Right ventricle myocardium inferior (tissue), 1 donor: ENCODE measurements at regions not wholly inside any gene's neighbourhood (a gene's known extent, or its start where the extent isn't known, plus 50 kb on each side); places are given as distances from the start of the nearest gene placed in this dataset.
"Not testable (repeated sequence)": the region's sequence is repeated elsewhere in the genome, so short reads cannot be mapped to it uniquely, and the experiment has no call there.

ENCODE experiments used
- ATAC-seq: fragments of 200-7000 bp; cut with Tn5 transposase; one replicate; pipeline ENCODE4 v1.9.1; 2020; ENCODE audit warnings: mild to moderate bottlenecking, moderate library complexity
- DNase-seq: peaks from one replicate; pipeline ENCODE4 v3.0.0; 2021; ENCODE audit errors: missing footprints
- intact Hi-C: fragments of 100-400 bp; cut with DNase I; formaldehyde crosslinking; loops from one replicate; pipeline ENCODE4 v1.11.0; 2022
- donor health status: DM: no; HTN: yes; CAD: no; lungs with severe emphysema.

DNA sequence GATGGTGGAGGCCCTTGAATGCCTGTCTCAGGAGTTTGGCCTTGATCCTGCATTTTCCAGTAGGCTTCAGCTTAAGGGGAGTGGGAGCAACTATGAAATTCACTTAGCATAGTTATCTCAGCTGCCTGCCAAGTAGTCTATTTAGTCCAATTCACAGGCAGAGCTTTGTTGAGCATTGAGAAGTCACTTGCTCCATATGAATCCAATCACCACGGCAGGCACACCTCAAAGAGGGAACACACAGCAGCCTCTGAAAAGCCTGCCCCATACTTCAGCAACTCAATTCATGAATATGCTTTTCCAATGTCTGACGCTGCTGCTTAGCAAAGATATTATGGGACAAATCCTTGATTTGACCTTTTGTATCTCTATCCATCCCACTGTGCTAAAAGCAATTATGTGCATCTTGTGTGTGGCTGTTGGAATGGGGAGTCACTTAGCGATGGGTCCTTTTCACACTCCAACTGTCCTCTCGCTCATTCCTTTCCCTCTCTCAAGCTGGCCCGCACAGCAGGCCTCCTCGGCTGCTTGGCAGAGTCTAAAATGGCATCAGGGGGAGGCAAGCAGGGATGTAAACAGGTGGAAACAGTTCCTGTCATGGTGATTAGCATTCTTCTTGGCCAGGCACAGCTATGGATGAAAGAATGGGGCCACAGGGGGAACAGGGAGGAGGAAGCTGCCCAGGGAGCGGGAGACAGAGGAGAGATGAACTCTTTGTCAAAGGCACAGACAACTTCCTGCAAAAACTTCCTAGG, 56.0 kb upstream of the LRPPRC start:
- ATAC-seq (no peak), DNase-seq (no peak)
- intact Hi-C loops, result no loop called here

DNA sequence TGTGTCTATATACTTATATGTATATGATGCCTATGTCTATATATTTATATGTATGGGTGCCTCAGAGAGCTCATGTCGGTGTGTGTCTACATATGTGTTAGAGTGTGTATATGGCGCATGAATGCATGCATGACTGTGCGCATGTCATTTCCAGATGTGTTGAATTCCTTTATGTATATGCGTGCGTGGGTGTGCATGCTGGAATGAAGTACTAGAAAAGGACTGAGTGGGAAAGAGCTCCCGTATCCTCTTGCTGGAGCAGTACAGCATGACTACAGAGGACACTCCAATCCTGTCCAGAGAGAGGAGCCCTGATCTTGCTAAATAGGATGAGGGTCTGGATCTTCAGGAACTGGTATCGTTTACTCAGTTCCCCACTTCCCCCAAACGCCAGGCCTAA, 56.8 kb upstream of the LRPPRC start:
- intact Hi-C loops, result no loop called here
- ATAC-seq, result no peak

DNA sequence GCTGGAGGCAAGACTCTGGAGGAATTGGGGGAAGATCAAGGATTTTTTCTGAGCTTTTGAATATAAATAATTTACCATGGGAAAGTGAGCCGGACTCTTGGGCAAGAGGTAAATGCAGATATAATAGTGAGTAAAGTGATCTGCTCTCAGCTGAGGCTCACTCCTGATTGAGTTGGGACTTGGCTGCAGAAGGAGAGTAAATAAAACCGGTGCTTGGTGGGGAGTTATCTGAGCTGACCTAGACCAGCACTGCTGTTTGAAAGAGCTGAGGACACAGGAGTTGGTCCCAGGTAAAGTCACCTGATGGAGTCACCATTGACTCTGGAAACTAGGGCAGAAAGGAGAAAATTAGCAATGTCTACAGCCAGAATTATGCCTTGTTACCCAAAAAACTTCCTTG, 57.3 kb upstream of the LRPPRC start:
- intact Hi-C loops, result no loop called here
- ATAC-seq, result no peak

More for the DNA sequence above, 56.8 kb upstream of the LRPPRC start:
- DNase-seq, result no peak

DNA sequence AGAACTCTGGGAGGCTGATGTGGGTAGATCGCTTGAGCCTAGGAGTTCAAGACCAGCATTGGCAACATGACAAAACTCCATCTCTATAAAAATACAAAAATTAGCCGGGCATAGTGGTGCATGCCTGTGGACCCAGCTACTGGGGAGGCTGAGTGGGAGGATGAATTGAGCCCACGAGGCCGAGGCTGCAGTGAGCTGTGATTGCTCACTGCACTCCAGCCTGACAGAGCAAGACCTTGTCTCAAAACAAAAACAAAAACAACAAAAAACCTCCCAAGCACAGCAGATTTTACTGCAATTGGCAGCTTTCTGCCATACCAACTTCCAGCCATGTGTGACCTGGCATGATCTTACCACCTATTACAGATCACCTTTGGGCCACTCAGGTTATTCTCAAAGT, 57.7 kb upstream of the LRPPRC start:
- DNase-seq (no peak), ATAC-seq (no peak)
- intact Hi-C loops, result no loop called here

More for the DNA sequence above, 57.3 kb upstream of the LRPPRC start:
- DNase-seq, result no peak

DNA sequence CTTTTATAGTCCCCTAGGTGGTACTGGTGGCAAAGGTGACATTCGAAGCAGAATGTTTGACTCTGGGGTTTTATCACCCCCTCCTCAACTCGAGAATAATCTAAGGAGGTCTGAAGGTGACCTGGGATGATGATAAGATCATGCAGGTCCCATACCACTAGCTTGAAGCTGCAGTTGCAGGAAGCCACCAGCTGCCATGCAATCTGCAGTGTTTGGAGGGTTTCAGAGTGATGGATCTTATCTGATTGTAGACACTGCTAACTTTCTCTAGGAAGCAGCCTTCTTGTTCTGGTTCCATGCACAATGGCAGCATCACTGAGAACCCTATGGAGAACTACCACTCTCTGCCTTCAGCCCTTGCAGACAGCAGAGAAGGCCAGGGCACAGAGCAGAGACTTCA, 59.4 kb upstream of the LRPPRC start:
- ATAC-seq (no peak), DNase-seq (no peak)
- intact Hi-C loops, result no loop called here

DNA sequence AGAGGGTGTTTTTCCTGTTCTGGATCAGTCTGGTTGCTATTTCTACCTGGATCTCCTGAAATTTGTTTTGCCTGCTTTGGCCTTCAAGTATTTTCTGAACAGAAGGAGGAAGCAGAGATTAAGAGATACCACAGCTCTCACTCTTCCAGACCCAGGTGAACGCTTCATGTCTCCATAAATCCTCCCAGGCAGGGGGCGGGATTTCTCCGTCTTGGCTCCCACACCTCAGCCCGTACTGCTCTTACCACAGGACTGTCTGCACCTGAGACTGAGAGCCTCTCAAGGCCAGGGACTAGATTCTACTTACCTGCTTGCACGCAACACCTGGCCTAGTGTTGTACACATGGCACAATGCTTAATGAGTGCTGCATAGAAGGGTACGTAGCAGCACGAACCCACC, 59.9 kb upstream of the LRPPRC start:
- no peak for ATAC-seq
- intact Hi-C loops, result no loop called here
- no peak for DNase-seq

DNA sequence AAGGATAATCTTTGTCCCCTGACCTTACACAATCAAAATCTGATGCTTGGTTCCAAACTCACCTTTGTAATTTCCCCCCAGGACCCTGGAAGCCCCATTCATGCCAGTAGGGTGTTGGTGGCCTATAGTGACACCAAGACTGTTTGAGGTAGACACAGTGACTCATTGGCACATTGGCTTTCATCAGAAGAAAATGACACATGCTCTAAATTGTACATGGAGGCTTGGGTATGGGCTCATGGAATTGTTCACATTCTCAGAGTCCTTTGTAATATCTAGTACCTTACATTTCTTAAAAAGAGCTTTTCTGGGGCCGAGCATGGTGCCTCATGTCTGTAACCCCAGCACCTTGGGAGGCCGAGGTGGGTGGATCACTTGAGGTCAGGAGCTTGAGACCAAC, 61.2 kb upstream of the LRPPRC start:
- DNase-seq (no peak), ATAC-seq (no peak)
- intact Hi-C loops, result no loop called here

DNA sequence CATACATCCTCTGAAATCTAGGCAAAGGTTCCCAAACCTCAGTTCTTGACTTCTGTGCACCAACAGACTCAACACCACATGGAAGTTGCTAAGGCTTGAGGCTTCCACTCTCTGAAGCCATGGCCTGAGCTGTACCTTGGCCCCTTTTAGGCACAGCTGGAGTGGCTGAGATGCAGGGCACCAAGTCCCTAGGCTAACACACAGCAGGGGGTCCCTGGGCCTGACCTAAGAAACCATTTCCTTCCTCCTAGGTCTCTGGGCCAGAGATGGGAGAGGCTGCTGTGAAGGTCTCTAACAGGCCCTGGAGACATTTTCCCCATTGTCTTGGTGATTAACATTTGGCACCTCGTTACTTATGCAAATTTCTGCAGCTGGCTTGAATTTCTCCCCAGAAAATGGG, 64.5 kb upstream of the LRPPRC start:
- DNase-seq, intact Hi-C loops, ATAC-seq: not testable (repeated sequence)

DNA sequence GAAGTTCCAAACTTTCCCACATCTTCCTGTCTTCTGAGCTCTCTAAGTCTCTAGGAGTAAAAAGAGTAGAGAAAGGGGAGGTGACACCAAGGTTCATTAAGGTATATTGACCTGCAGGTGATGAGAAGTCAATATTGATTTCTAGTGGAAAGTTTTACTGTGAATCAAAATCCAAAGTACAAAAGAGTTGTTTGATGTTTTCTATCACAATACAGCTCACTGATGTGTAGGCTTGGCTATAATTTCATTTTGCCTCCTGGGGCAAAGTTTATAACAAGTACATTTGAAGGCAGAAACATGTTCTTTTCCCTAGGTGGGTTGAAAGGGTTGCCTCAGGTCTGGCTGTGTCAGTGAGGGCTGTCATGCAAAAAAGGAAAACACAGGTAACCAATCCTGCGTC, 65.2 kb upstream of the LRPPRC start:
- intact Hi-C loops, result no loop called here
- ATAC-seq, result no peak
- no peak for DNase-seq

DNA sequence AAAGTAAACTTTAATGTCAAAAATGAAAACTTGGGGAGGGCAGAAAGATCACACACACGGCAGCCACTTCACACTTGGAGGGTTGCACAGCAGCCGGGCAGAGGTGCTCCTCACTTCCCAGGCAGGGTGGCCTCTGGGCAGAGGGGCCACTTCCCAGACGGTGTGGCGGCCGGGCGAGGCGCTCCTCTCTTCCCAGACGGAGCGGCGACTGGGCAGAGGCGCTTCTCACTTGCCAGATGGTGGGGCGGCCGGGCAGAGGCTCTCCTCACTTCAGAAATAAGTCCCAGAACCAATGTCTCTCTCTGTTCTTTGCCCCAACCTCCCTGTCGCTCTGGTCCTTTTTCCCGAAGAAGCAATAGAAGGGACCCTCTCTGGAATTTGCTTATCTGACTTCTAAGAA, 65.7 kb upstream of the LRPPRC start:
- DNase-seq (no peak), ATAC-seq (no peak)
- intact Hi-C loops, result no loop called here

DNA sequence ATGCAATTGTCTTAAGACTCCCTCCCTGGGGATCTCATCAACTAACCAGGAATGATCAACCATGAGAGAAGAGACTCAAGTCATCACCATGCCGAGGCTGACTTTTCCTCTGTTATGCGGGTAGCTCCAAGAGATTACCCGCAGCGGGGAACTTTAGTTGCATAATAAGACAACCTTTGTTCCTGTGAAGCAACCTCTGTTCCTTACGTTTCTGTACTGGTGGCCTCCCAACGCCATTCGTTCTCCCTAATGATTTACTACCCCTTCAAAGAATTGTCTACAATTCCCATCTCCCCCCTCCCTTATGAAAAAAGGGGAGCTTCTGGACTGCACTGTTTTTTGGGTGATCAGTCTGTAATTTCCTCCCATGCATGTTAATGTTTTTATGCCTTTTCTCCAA, 66.1 kb upstream of the LRPPRC start:
- ATAC-seq (no peak), DNase-seq (no peak)
- intact Hi-C loops, result no loop called here

DNA sequence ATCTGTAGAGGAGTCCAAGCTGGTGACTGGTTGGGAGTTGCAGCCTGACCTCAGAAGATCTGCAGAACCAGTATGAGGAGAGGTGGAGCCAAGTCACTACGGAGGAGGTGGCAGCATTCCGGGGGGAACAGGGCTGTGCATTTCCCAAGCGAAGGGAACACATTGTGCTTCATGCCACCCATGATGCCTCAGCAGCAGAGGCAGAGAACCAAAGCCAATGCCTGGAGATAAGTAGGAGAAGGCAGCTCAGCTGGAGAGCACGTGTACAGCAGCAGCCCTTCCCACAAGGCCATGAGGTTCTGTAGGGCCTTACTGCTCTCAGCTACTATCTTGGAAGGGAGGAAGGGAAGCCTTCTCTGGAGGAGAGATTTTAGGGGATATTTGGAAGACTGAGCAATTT, 67.2 kb upstream of the LRPPRC start:
- DNase-seq (no peak), ATAC-seq (no peak)
- intact Hi-C loops, result no loop called here

DNA sequence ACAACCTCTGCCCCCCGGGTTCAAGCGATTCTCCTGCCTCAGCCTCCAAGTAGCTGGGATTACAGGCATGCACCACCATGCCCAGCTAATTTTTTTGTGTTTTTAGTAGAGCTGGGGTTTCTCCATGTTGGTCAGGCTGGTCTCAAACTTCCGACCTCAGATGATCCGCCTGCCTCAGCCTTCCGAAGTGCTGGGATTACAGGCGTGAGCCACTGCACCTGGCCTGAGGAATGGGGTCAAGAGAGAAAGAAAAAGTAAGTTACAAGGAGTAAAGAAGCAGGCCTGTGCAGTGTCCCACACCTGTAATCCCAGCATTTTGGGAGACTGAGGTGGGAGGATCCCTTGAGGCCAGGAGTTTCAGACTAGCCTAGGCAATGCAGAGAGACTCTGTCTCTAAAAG, 68.5 kb upstream of the LRPPRC start:
- DNase-seq, intact Hi-C loops, ATAC-seq: not testable (repeated sequence)

DNA sequence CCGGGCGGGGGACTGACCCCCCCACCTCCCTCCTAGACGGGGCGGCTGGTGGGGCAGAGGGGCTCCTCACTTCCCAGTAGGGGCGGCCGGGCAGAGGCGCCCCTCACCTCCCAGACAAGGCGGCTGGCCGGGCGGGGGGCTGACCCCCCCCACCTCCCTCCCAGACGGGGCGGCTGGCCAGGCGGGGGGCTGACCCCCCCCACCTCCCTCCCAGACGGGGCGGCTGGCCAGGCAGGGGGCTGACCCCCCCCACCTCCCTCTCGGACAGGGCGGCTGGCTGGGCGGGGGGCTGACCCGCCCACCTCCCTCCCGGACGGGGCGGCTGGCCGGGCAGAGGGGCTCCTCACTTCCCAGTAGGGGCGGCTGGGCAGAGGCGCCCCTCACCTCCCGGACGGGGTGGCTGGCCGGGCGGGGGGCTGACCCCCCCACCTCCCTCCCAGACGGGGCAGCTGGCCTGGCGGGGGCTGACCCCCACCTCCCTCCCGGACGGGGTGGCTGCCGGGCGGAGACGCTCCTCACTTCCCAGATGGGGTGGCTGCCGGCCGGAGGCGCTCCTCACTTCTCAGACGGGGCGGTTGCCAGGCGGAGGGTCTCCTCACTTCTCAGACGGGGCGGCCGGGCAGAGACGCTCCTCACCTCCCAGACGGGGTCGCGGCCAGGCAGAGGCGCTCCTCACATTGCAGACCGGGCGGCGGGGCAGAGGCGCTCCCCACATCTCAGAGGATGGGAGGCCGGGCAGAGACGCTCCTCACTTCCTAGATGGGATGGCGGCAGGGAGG, 71.4 kb upstream of the LRPPRC start:
- DNase-seq, intact Hi-C loops, ATAC-seq: not testable (repeated sequence)

DNA sequence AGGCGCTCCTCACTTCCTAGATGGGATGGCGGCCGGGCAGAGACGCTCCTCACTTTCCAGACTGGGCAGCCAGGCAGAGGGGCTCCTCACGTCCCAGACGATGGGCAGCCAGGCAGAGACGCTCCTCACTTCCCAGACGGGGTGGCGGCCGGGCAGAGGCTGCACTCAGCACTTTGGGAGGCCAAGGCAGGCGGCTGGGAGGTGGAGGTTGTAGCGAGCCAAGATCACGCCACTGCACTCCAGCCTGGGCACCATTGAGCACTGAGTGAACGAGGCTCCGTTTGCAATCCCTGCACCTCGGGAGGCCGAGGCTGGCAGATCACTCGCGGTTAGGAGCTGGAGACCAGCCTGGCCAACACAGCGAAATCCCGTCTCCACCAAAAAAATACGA, 72.0 kb upstream of the LRPPRC start:
- ATAC-seq, intact Hi-C loops, DNase-seq: not testable (repeated sequence)

DNA sequence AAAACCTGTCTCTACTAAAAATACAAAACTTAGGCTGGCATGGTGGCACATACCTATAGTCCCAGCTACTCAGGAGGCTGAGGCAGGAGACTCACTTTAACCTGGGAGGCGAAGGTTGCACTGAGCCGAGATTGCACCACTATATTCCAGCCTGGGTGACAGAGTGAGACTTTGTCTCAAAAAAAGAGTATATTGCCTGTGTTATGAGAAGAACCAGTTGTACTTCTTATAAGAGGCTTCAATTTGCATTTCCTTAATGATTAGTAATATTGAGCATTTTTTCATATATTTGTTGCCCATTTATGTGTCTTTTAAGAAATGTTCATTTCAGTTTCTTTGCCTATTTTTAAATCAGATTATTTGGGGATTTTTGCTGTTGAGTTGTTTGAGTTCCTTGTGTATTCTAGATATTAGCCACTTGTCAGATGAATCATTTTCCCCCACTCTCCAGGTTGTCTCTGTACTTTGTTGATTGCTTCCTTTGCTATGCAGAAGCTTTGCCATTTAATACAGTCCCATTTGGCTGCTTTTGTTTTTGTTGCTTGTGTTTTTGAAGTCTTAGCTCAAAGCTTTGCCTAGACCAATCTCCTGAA, 75.8 kb upstream of the LRPPRC start:
- no peak for ATAC-seq
- intact Hi-C loops, result no loop called here
- no peak for DNase-seq

DNA sequence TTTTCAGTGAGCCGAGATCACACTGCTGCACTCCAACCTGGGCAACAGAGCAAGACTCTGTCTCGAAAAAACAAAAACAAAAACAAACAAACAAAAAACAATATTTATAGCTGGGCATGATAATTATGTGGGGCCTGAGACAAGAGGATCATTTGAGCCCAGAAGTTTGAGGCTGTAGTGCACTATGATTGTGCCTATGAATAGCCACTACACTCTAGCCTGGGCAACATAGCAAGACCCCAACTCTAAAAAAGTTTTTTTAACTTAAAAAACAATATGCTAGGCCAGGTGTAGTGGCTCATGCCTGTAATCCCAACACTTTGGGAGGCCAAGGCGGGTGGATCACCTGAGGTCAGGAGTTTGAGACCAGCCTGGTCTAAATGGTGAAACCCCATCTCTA, 77.9 kb upstream of the LRPPRC start:
- intact Hi-C loops, ATAC-seq, DNase-seq: not testable (repeated sequence)

DNA sequence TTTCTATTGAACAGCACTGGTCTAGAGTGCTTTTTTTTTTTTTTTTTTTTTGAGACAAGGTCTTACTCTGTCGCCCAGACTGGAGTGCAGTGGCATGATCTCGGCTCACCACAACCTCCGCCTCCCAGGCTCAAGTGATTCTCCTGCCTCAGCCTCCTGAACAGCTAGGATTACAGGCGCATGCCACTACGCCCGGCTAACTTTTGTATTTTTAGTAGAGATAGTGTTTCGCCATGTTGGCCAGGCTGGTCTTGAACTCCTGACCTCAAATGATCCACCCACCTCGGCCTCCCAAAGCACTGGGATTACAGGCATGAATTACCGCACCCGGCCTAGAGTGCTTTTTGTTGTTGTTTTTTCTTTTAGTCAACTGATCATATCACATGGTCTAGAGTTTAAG, 79.0 kb upstream of the LRPPRC start:
- intact Hi-C loops, ATAC-seq: not testable (repeated sequence)

DNA sequence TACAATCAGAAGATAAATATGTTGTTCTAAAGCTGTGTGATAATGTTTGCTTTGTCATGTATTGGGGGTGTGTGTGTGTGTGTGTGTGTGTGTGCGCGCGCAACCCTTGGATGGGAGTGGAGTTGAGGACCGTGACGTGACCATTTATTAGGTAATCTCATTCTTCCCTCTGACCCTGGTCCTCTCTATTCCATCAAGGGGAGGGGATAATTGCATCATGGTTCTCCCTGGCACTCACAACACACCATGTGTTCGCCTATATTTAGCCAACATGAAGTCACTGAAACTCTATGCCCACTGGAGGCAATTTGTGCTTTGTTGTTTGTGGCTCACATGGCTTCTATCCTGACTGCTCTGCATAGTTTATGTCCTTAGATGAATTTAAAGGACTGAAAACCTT, 79.8 kb upstream of the LRPPRC start:
- intact Hi-C loops, result no loop called here
- ATAC-seq (peak; percentile 39), DNase-seq (no peak)

More for the DNA sequence above, 79.0 kb upstream of the LRPPRC start:
- DNase-seq, result not testable (repeated sequence)

DNA sequence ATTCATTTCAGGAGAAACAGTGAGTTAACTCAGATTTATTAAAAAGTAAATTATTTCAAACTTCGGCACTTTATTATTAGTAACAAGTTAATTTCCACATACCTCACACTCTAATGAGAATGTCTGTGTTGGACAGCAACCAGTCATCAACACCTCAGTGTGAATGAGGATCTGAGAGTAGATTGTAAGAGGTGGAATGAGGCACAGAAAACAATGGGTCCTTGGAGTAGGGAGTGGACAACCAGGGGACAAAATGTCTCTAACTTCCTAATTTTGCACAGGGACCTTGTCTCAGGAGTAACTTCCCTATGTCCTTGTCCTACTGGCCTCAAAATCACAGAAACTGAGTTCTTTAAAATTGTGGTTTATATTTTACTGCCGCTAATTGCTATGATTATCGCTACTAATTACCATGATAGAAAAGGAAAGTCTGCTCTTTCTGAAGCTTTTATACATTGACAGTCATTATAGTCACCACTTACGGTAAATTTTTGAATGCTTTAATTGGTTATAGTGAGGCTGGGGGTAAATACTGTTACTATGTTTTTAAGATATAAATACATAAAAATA, 82.2 kb upstream of the LRPPRC start:
- intact Hi-C loops, result no loop called here
- DNase-seq, result no peak
- ATAC-seq, result no peak
